ENCODE measurements at regions not wholly inside any gene's neighbourhood (a gene's known extent, or its start where the extent isn't known, plus 50 kb on each side); places are given as distances from the start of the nearest gene placed in this dataset.

GRCh38 chr13:87537951-87538350 lies 133.2 kb upstream of the SLITRK5 start:
- TF ChIP-seq CTCF (IDR thresholded peaks at IDR 0.05; ENCODE audit: borderline replicate concordance, extremely low read depth, insufficient read depth) = no peak
- Histone ChIP-seq H3K4me1 (ENCODE audit: control insufficient read depth in 2 of 3, insufficient read depth in 2 of 3, low read depth in 1 of 3, low read length in 3 of 3) (no peaks in the 10 kb centered on the region), H3K4me3 (ENCODE audit: low read length in 3 of 3) (no peak overlapping the region), H3K9me3 (ENCODE audit: control insufficient read depth in 2 of 3, insufficient read depth in 1 of 3, low read length in 3 of 3) (no peaks in the 10 kb centered on the region), H3K9ac (ENCODE audit: low read length in 3 of 3) (no peak overlapping the region), H3K36me3 (ENCODE audit: control insufficient read depth in 2 of 3, insufficient read depth in 3 of 3, low read length in 3 of 3) (no peaks in the 10 kb centered on the region), H3K27ac (ENCODE audit: low read depth in 2 of 2, low read length in 2 of 2) (no peak overlapping the region), H3K27me3 (ENCODE audit: control insufficient read depth, insufficient read depth, low read length) (no peaks in the 10 kb centered on the region)
- DNase-seq = no peak
- intact Hi-C loops (cut with DNase I) = no loop called here
- no peak for FAIRE-seq

- no peaks in the 10 kb centered on the region for H3K27me3 ChIP-seq (ENCODE audit: control insufficient read depth, insufficient read depth, low read length)
- FAIRE-seq (no peak), DNase-seq (no peak)
- H3K36me3 ChIP-seq (ENCODE audit: control insufficient read depth in 2 of 3, insufficient read depth in 3 of 3, low read length in 3 of 3) = no peaks in the 10 kb centered on the region
- H3K9me3 ChIP-seq (ENCODE audit: control insufficient read depth in 2 of 3, insufficient read depth in 1 of 3, low read length in 3 of 3) = no peaks in the 10 kb centered on the region
- no peak overlapping the region for H3K4me3 ChIP-seq (ENCODE audit: low read length in 3 of 3)
- no peaks in the 10 kb centered on the region for H3K4me1 ChIP-seq (ENCODE audit: control insufficient read depth in 2 of 3, insufficient read depth in 2 of 3, low read depth in 1 of 3, low read length in 3 of 3)
- H3K9ac ChIP-seq (ENCODE audit: low read length in 3 of 3) = no peak overlapping the region
- intact Hi-C loops (cut with DNase I) = no loop called here
- no peak for TF ChIP-seq CTCF (IDR thresholded peaks at IDR 0.05; ENCODE audit: borderline replicate concordance, extremely low read depth, insufficient read depth)
- H3K27ac ChIP-seq (ENCODE audit: low read depth in 2 of 2, low read length in 2 of 2) = no peak overlapping the region
Measured at GRCh38 chr13:87538366-87539052, 132.7 kb upstream of the SLITRK5 start.

GRCh38 chr13:87553142-87553541 lies 118.0 kb upstream of the SLITRK5 start:
- Histone ChIP-seq H3K9ac (ENCODE audit: low read length in 3 of 3) (no peak overlapping the region), H3K9me3 (ENCODE audit: control insufficient read depth in 2 of 3, insufficient read depth in 1 of 3, low read length in 3 of 3) (no peaks in the 10 kb centered on the region), H3K36me3 (ENCODE audit: control insufficient read depth in 2 of 3, insufficient read depth in 3 of 3, low read length in 3 of 3) (no peaks in the 10 kb centered on the region), H3K4me3 (ENCODE audit: low read length in 3 of 3) (no peak overlapping the region), H3K4me1 (ENCODE audit: control insufficient read depth in 2 of 3, insufficient read depth in 2 of 3, low read depth in 1 of 3, low read length in 3 of 3) (no peaks in the 10 kb centered on the region), H3K27ac (ENCODE audit: low read depth in 2 of 2, low read length in 2 of 2) (no peak overlapping the region), H3K27me3 (ENCODE audit: control insufficient read depth, insufficient read depth, low read length) (no peaks in the 10 kb centered on the region)
- FAIRE-seq = no peak
- TF ChIP-seq CTCF (IDR thresholded peaks at IDR 0.05; ENCODE audit: borderline replicate concordance, extremely low read depth, insufficient read depth) = no peak
- DNase-seq = no peak
- intact Hi-C loops (cut with DNase I) = no loop called here

DNA sequence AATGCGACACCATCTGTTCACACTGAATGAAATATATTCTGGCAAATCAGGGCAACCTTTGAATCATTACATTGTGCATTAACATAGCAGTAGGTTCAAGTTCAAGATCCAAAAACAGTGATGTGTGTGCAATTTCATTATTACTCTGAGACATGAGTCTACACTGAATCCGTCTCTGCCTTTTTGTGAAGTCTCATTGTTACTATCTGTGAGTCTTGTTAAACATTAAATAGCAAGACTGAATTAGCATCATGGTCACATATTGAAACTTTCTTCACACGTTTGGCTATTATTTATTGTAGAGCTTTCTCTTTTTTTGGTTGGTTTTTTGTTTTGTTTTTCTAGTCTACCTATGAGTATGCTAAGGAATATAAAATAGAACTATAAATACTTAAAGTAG lies 117.1 kb upstream of the SLITRK5 start:
- Histone ChIP-seq H3K9me3 (ENCODE audit: control insufficient read depth in 2 of 3, insufficient read depth in 1 of 3, low read length in 3 of 3) (no peaks in the 10 kb centered on the region), H3K27ac (ENCODE audit: low read depth in 2 of 2, low read length in 2 of 2) (no peak overlapping the region), H3K4me3 (ENCODE audit: low read length in 3 of 3) (no peak overlapping the region), H3K9ac (ENCODE audit: low read length in 3 of 3) (no peak overlapping the region), H3K4me1 (ENCODE audit: control insufficient read depth in 2 of 3, insufficient read depth in 2 of 3, low read depth in 1 of 3, low read length in 3 of 3) (no peaks in the 10 kb centered on the region), H3K27me3 (ENCODE audit: control insufficient read depth, insufficient read depth, low read length) (no peaks in the 10 kb centered on the region), H3K36me3 (ENCODE audit: control insufficient read depth in 2 of 3, insufficient read depth in 3 of 3, low read length in 3 of 3) (no peaks in the 10 kb centered on the region)
- DNase-seq (no peak), FAIRE-seq (no peak)
- intact Hi-C loops (cut with DNase I) = no loop called here
- TF ChIP-seq CTCF (IDR thresholded peaks at IDR 0.05; ENCODE audit: borderline replicate concordance, extremely low read depth, insufficient read depth) = no peak

Data from kidney (tissue), 13 donors.